Panc1 (cell line): ENCODE measurements at regions not wholly inside any gene's neighbourhood (a gene's known extent, or its start where the extent isn't known, plus 50 kb on each side); places are given as distances from the start of the nearest gene placed in this dataset.

ENCODE experiments used
- CTCF ChIP-seq: fragments of 450-650 bp; IDR thresholded peaks from 2 replicates; pipeline ENCODE4 v1.5.1; 2017; ENCODE audit warnings: mild to moderate bottlenecking
- POLR2AphosphoS5 ChIP-seq: IDR thresholded peaks from 2 replicates; pipeline ENCODE4 v1.6.1; 2012; ENCODE audit warnings: mild to moderate bottlenecking, low read depth, low read length, moderate library complexity
- REST ChIP-seq, 2 experiments: IDR thresholded peaks; 2 replicates each; pipeline ENCODE4 v1.6.1; 2011 to 2012; ENCODE audit warnings: low read depth in 2 of 2, control low read depth in 1 of 2, low read length in 1 of 2, mild to moderate bottlenecking in 1 of 2, moderate library complexity in 1 of 2; ENCODE audit not compliant: insufficient read depth in 1 of 2
- TCF7L2 ChIP-seq: IDR thresholded peaks from 2 replicates; pipeline ENCODE4 v1.6.1; 2011; ENCODE audit warnings: mild to moderate bottlenecking, low read depth, low read length, inconsistent platforms

- TF ChIP-seq CTCF (no peak), REST (IDR thresholded peaks at IDR 0.05; ENCODE audit: insufficient read depth in 1 of 2, low read depth in 2 of 2, low read length in 1 of 2) (no peak), POLR2AphosphoS5 (no peak), TCF7L2 (no peak)
These were observed 1120.8 kb upstream of the TMEFF2 start for GRCh38 chr2:193315428-193316091.
